ENCODE measurements at regions not wholly inside any gene's neighbourhood (a gene's known extent, or its start where the extent isn't known, plus 50 kb on each side); places are given as distances from the start of the nearest gene placed in this dataset.

GRCh38 chr17:71482625-71483024 is 638.2 kb upstream of the SOX9 start:
- no peak for ATAC-seq (ENCODE audit: low FRiP score)

GRCh38 chr17:71484546-71484945 is 636.3 kb upstream of the SOX9 start:
- ATAC-seq (ENCODE audit: low FRiP score) (no peak), DNase-seq (no peak)
- H3K4me3 ChIP-seq (ENCODE audit: low read length in 2 of 2) = no peak overlapping the region
- no peaks in the 10 kb centered on the region for H3K9me3 ChIP-seq (ENCODE audit: control insufficient read depth, low read length)
- no peak overlapping the region for H3K27ac ChIP-seq (ENCODE audit: low read depth in 1 of 2, low read length in 2 of 2)
- intact Hi-C loops (cut with DNase I) = no loop called here
- no peaks in the 10 kb centered on the region for H3K4me1 ChIP-seq (ENCODE audit: control insufficient read depth in 1 of 2, insufficient read depth in 2 of 2, low read length in 2 of 2)
- no peaks in the 10 kb centered on the region for H3K27me3 ChIP-seq (ENCODE audit: control insufficient read depth in 1 of 2, insufficient read depth in 2 of 2, low read length in 1 of 2)
- 76 to 87% methylated on average over 1 of the region's 1 CpG for WGBS, 2 donors
- H3K36me3 ChIP-seq (ENCODE audit: control insufficient read depth in 1 of 2, insufficient read depth in 2 of 2, low read length in 1 of 2) = no peaks in the 10 kb centered on the region

More at GRCh38 chr17:71482625-71483024, 638.2 kb upstream of the SOX9 start:
- 54 to 62% methylated on average over 1 of the region's 1 CpG for WGBS, 2 donors
- H3K4me3 ChIP-seq (ENCODE audit: low read length in 2 of 2) = no peak overlapping the region
- no peak overlapping the region for H3K27ac ChIP-seq (ENCODE audit: low read depth in 1 of 2, low read length in 2 of 2)
- intact Hi-C loops (cut with DNase I) = no loop called here
- DNase-seq = no peak
- no peaks in the 10 kb centered on the region for H3K4me1 ChIP-seq (ENCODE audit: control insufficient read depth in 1 of 2, insufficient read depth in 2 of 2, low read length in 2 of 2)
- H3K27me3 ChIP-seq (ENCODE audit: control insufficient read depth in 1 of 2, insufficient read depth in 2 of 2, low read length in 1 of 2) = no peaks in the 10 kb centered on the region
- no peaks in the 10 kb centered on the region for H3K36me3 ChIP-seq (ENCODE audit: control insufficient read depth in 1 of 2, insufficient read depth in 2 of 2, low read length in 1 of 2)
- no peaks in the 10 kb centered on the region for H3K9me3 ChIP-seq (ENCODE audit: control insufficient read depth, low read length)

- Histone ChIP-seq H3K27ac (ENCODE audit: low read depth in 1 of 2, low read length in 2 of 2) (no peak overlapping the region), H3K27me3 (ENCODE audit: control insufficient read depth in 1 of 2, insufficient read depth in 2 of 2, low read length in 1 of 2) (no peaks in the 10 kb centered on the region), H3K4me1 (ENCODE audit: control insufficient read depth in 1 of 2, insufficient read depth in 2 of 2, low read length in 2 of 2) (no peaks in the 10 kb centered on the region), H3K4me3 (ENCODE audit: low read length in 2 of 2) (no peak overlapping the region), H3K9me3 (ENCODE audit: control insufficient read depth, low read length) (no peaks in the 10 kb centered on the region), H3K36me3 (ENCODE audit: control insufficient read depth in 1 of 2, insufficient read depth in 2 of 2, low read length in 1 of 2) (no peaks in the 10 kb centered on the region)
- WGBS, 2 donors = 50 to 60% methylated on average over 3 of the region's 3 CpGs
- no peak for DNase-seq
- intact Hi-C loops (cut with DNase I) = no loop called here
- no peak for ATAC-seq (ENCODE audit: low FRiP score)
Measured at GRCh38 chr17:71485426-71485825, 635.4 kb upstream of the SOX9 start.

- intact Hi-C loops (cut with DNase I) = no loop called here
- no peak for DNase-seq
Measured at GRCh38 chr17:71486261-71486660, 634.6 kb upstream of the SOX9 start.

GRCh38 chr17:71488851-71489250 is 632.0 kb upstream of the SOX9 start:
- DNase-seq (no peak), ATAC-seq (ENCODE audit: low FRiP score) (no peak)
- Histone ChIP-seq H3K9me3 (ENCODE audit: control insufficient read depth, low read length) (no peaks in the 10 kb centered on the region), H3K27me3 (ENCODE audit: control insufficient read depth in 1 of 2, insufficient read depth in 2 of 2, low read length in 1 of 2) (no peaks in the 10 kb centered on the region), H3K4me1 (ENCODE audit: control insufficient read depth in 1 of 2, insufficient read depth in 2 of 2, low read length in 2 of 2) (no peaks in the 10 kb centered on the region), H3K27ac (ENCODE audit: low read depth in 1 of 2, low read length in 2 of 2) (no peak overlapping the region), H3K36me3 (ENCODE audit: control insufficient read depth in 1 of 2, insufficient read depth in 2 of 2, low read length in 1 of 2) (no peaks in the 10 kb centered on the region), H3K4me3 (ENCODE audit: low read length in 2 of 2) (no peak overlapping the region)
- intact Hi-C loops (cut with DNase I) = no loop called here

More at GRCh38 chr17:71486261-71486660, 634.6 kb upstream of the SOX9 start:
- Histone ChIP-seq H3K9me3 (ENCODE audit: control insufficient read depth, low read length) (no peaks in the 10 kb centered on the region), H3K27ac (ENCODE audit: low read depth in 1 of 2, low read length in 2 of 2) (no peak overlapping the region), H3K36me3 (ENCODE audit: control insufficient read depth in 1 of 2, insufficient read depth in 2 of 2, low read length in 1 of 2) (no peaks in the 10 kb centered on the region), H3K4me3 (ENCODE audit: low read length in 2 of 2) (no peak overlapping the region), H3K27me3 (ENCODE audit: control insufficient read depth in 1 of 2, insufficient read depth in 2 of 2, low read length in 1 of 2) (no peaks in the 10 kb centered on the region), H3K4me1 (ENCODE audit: control insufficient read depth in 1 of 2, insufficient read depth in 2 of 2, low read length in 2 of 2) (no peaks in the 10 kb centered on the region)
- no peak for ATAC-seq (ENCODE audit: low FRiP score)

GRCh38 chr17:71494062-71494855 is 626.6 kb upstream of the SOX9 start:
- ATAC-seq (ENCODE audit: low FRiP score) (no peak), DNase-seq (no peak)
- no peaks in the 10 kb centered on the region for H3K27me3 ChIP-seq (ENCODE audit: control insufficient read depth in 1 of 2, insufficient read depth in 2 of 2, low read length in 1 of 2)
- H3K27ac ChIP-seq (ENCODE audit: low read depth in 1 of 2, low read length in 2 of 2) = no peak overlapping the region
- H3K4me1 ChIP-seq (ENCODE audit: control insufficient read depth in 1 of 2, insufficient read depth in 2 of 2, low read length in 2 of 2) = no peaks in the 10 kb centered on the region
- no peaks in the 10 kb centered on the region for H3K9me3 ChIP-seq (ENCODE audit: control insufficient read depth, low read length)
- intact Hi-C loops (cut with DNase I) = no loop called here
- no peak overlapping the region for H3K4me3 ChIP-seq (ENCODE audit: low read length in 2 of 2)
- no peaks in the 10 kb centered on the region for H3K36me3 ChIP-seq (ENCODE audit: control insufficient read depth in 1 of 2, insufficient read depth in 2 of 2, low read length in 1 of 2)
- 17 to 23% methylated on average over 2 of the region's 2 CpGs for WGBS, 2 donors

GRCh38 chr17:71495420-71495819 is 625.4 kb upstream of the SOX9 start:
- H3K9me3 ChIP-seq (ENCODE audit: control insufficient read depth, low read length) = no peaks in the 10 kb centered on the region
- no peaks in the 10 kb centered on the region for H3K4me1 ChIP-seq (ENCODE audit: control insufficient read depth in 1 of 2, insufficient read depth in 2 of 2, low read length in 2 of 2)
- ATAC-seq (ENCODE audit: low FRiP score) = no peak
- DNase-seq = no peak
- H3K36me3 ChIP-seq (ENCODE audit: control insufficient read depth in 1 of 2, insufficient read depth in 2 of 2, low read length in 1 of 2) = no peaks in the 10 kb centered on the region
- H3K27ac ChIP-seq (ENCODE audit: low read depth in 1 of 2, low read length in 2 of 2) = no peak overlapping the region
- no peak overlapping the region for H3K4me3 ChIP-seq (ENCODE audit: low read length in 2 of 2)
- intact Hi-C loops (cut with DNase I) = no loop called here
- H3K27me3 ChIP-seq (ENCODE audit: control insufficient read depth in 1 of 2, insufficient read depth in 2 of 2, low read length in 1 of 2) = no peaks in the 10 kb centered on the region

- WGBS, 2 donors = 49 to 72% methylated on average over 2 of the region's 2 CpGs
- intact Hi-C loops (cut with DNase I) = no loop called here
- no peaks in the 10 kb centered on the region for H3K4me1 ChIP-seq (ENCODE audit: control insufficient read depth in 1 of 2, insufficient read depth in 2 of 2, low read length in 2 of 2)
- H3K27me3 ChIP-seq (ENCODE audit: control insufficient read depth in 1 of 2, insufficient read depth in 2 of 2, low read length in 1 of 2) = no peaks in the 10 kb centered on the region
- no peak for ATAC-seq (ENCODE audit: low FRiP score)
- no peak overlapping the region for H3K27ac ChIP-seq (ENCODE audit: low read depth in 1 of 2, low read length in 2 of 2)
- H3K9me3 ChIP-seq (ENCODE audit: control insufficient read depth, low read length) = no peaks in the 10 kb centered on the region
- no peaks in the 10 kb centered on the region for H3K36me3 ChIP-seq (ENCODE audit: control insufficient read depth in 1 of 2, insufficient read depth in 2 of 2, low read length in 1 of 2)
- DNase-seq = no peak
- no peak overlapping the region for H3K4me3 ChIP-seq (ENCODE audit: low read length in 2 of 2)
Measured at GRCh38 chr17:71496552-71496951, 624.3 kb upstream of the SOX9 start.

GRCh38 chr17:71500761-71501555 is 619.9 kb upstream of the SOX9 start:
- Histone ChIP-seq H3K9me3 (ENCODE audit: control insufficient read depth, low read length) (no peaks in the 10 kb centered on the region), H3K36me3 (ENCODE audit: control insufficient read depth in 1 of 2, insufficient read depth in 2 of 2, low read length in 1 of 2) (no peaks in the 10 kb centered on the region), H3K27ac (ENCODE audit: low read depth in 1 of 2, low read length in 2 of 2) (no peak overlapping the region), H3K4me3 (ENCODE audit: low read length in 2 of 2) (no peak overlapping the region), H3K27me3 (ENCODE audit: control insufficient read depth in 1 of 2, insufficient read depth in 2 of 2, low read length in 1 of 2) (no peaks in the 10 kb centered on the region), H3K4me1 (ENCODE audit: control insufficient read depth in 1 of 2, insufficient read depth in 2 of 2, low read length in 2 of 2) (no peaks in the 10 kb centered on the region)
- no peak for ATAC-seq (ENCODE audit: low FRiP score)
- 26 to 33% methylated on average over 3 of the region's 3 CpGs for WGBS, 2 donors
- DNase-seq = no peak
- intact Hi-C loops (cut with DNase I) = no loop called here
